ENCODE measurements at regions not wholly inside any gene's neighbourhood (a gene's known extent, or its start where the extent isn't known, plus 50 kb on each side); places are given as distances from the start of the nearest gene placed in this dataset.

DNA sequence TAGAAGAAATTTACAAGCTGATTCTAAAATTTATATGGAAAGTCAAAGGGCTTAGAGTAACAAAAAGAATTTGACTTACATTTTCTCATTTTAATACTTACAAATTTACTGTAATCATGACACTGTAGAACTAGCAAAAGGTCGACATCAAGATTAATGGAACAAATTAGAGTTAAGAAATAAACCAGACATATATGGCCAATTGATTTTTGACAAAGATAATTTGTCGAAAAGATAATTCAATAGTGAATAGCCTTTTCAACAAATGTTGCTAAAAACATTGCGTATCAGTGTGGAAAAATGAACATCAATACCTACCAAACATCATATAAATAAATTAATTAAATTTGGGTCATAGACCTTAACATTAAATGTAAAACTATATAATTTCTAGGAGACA lies 955.5 kb upstream of the AUTS2 start:
- H3K27me3 ChIP-seq (ENCODE audit: insufficient read depth): no peaks in the 10 kb centered on the region
- H3K9me3 Mint-ChIP-seq: peaks cover 81% of the 10 kb centered on the region
- H3K4me1 Mint-ChIP-seq: no peaks in the 10 kb centered on the region
- no peak overlapping the region for H2AFZ ChIP-seq
- no peak overlapping the region for H3K27ac Mint-ChIP-seq
- H3K4me1 ChIP-seq (ENCODE audit: insufficient read depth): no peaks in the 10 kb centered on the region
- no peaks in the 10 kb centered on the region; the same call in 1 of the 2 replicates for H3K36me3 ChIP-seq (ENCODE audit: insufficient read depth)
- peaks cover 7% of the 10 kb centered on the region for H3K27me3 Mint-ChIP-seq (ENCODE audit: insufficient read depth, low read depth, poor library complexity)
- no peak overlapping the region for H3K4me3 Mint-ChIP-seq
- H3K4me3 ChIP-seq: no peak overlapping the region
- H3K79me2 ChIP-seq (replicated peaks; ENCODE audit: insufficient read depth): no peaks in the 10 kb centered on the region
- DNase-seq (ENCODE audit: low spot score): no peak
- no peaks in the 10 kb centered on the region for H3F3A ChIP-seq (replicated peaks; ENCODE audit: low read depth)
- H3K9me2 ChIP-seq (ENCODE audit: insufficient read depth): no peaks in the 10 kb centered on the region
- no peaks in the 10 kb centered on the region for H4K20me1 ChIP-seq (replicated peaks; ENCODE audit: insufficient read depth)
- no peak for ATAC-seq
- TF ChIP-seq, protein P1, sequence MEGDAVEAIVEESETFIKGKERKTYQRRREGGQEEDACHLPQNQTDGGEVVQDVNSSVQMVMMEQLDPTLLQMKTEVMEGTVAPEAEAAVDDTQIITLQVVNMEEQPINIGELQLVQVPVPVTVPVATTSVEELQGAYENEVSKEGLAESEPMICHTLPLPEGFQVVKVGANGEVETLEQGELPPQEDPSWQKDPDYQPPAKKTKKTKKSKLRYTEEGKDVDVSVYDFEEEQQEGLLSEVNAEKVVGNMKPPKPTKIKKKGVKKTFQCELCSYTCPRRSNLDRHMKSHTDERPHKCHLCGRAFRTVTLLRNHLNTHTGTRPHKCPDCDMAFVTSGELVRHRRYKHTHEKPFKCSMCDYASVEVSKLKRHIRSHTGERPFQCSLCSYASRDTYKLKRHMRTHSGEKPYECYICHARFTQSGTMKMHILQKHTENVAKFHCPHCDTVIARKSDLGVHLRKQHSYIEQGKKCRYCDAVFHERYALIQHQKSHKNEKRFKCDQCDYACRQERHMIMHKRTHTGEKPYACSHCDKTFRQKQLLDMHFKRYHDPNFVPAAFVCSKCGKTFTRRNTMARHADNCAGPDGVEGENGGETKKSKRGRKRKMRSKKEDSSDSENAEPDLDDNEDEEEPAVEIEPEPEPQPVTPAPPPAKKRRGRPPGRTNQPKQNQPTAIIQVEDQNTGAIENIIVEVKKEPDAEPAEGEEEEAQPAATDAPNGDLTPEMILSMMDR (conservative IDR thresholded peaks at IDR 0.05; ENCODE audit: low read depth in 2 of 2): no peak
- TF ChIP-seq EZH2 (IDR thresholded peaks at IDR 0.05; ENCODE audit: low read depth, unreplicated experiment) (no peak), CREB1 (CRISPR knock-in tag; IDR thresholded peaks at IDR 0.05; ENCODE audit: low read depth) (no peak), JUNB (IDR thresholded peaks at IDR 0.05; ENCODE audit: unreplicated experiment) (no peak), STAT1 (IDR thresholded peaks at IDR 0.05; ENCODE audit: unreplicated experiment) (no peak), ZNF114 (CRISPR knock-in tag; IDR thresholded peaks at IDR 0.05) (no peak), REST (IDR thresholded peaks at IDR 0.05; ENCODE audit: unreplicated experiment) (no peak), NANOG (IDR thresholded peaks at IDR 0.05; ENCODE audit: borderline replicate concordance) (no peak), EZH2phosphoT487 (IDR thresholded peaks at IDR 0.05; ENCODE audit: unreplicated experiment) (no peak), ZNF331 (CRISPR knock-in tag; IDR thresholded peaks at IDR 0.05; ENCODE audit: low read depth) (no peak), POLR2AphosphoS5 (IDR thresholded peaks at IDR 0.05; ENCODE audit: low read depth) (no peak)
- TF ChIP-seq, protein P2, sequence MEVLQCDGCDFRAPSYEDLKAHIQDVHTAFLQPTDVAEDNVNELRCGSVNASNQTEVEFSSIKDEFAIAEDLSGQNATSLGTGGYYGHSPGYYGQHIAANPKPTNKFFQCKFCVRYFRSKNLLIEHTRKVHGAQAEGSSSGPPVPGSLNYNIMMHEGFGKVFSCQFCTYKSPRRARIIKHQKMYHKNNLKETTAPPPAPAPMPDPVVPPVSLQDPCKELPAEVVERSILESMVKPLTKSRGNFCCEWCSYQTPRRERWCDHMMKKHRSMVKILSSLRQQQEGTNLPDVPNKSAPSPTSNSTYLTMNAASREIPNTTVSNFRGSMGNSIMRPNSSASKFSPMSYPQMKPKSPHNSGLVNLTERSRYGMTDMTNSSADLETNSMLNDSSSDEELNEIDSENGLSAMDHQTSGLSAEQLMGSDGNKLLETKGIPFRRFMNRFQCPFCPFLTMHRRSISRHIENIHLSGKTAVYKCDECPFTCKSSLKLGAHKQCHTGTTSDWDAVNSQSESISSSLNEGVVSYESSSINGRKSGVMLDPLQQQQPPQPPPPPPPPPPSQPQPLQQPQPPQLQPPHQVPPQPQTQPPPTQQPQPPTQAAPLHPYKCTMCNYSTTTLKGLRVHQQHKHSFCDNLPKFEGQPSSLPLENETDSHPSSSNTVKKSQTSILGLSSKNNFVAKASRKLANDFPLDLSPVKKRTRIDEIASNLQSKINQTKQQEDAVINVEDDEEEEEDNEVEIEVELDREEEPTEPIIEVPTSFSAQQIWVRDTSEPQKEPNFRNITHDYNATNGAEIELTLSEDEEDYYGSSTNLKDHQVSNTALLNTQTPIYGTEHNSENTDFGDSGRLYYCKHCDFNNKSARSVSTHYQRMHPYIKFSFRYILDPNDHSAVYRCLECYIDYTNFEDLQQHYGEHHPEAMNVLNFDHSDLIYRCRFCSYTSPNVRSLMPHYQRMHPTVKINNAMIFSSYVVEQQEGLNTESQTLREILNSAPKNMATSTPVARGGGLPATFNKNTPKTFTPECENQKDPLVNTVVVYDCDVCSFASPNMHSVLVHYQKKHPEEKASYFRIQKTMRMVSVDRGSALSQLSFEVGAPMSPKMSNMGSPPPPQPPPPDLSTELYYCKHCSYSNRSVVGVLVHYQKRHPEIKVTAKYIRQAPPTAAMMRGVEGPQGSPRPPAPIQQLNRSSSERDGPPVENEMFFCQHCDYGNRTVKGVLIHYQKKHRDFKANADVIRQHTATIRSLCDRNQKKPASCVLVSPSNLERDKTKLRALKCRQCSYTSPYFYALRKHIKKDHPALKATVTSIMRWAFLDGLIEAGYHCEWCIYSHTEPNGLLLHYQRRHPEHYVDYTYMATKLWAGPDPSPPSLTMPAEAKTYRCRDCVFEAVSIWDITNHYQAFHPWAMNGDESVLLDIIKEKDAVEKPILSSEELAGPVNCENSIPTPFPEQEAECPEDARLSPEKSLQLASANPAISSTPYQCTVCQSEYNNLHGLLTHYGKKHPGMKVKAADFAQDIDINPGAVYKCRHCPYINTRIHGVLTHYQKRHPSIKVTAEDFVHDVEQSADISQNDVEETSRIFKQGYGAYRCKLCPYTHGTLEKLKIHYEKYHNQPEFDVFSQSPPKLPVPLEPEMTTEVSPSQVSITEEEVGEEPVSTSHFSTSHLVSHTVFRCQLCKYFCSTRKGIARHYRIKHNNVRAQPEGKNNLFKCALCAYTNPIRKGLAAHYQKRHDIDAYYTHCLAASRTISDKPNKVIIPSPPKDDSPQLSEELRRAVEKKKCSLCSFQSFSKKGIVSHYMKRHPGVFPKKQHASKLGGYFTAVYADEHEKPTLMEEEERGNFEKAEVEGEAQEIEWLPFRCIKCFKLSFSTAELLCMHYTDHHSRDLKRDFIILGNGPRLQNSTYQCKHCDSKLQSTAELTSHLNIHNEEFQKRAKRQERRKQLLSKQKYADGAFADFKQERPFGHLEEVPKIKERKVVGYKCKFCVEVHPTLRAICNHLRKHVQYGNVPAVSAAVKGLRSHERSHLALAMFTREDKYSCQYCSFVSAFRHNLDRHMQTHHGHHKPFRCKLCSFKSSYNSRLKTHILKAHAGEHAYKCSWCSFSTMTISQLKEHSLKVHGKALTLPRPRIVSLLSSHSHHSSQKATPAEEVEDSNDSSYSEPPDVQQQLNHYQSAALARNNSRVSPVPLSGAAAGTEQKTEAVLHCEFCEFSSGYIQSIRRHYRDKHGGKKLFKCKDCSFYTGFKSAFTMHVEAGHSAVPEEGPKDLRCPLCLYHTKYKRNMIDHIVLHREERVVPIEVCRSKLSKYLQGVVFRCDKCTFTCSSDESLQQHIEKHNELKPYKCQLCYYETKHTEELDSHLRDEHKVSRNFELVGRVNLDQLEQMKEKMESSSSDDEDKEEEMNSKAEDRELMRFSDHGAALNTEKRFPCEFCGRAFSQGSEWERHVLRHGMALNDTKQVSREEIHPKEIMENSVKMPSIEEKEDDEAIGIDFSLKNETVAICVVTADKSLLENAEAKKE (CRISPR knock-in tag; IDR thresholded peaks at IDR 0.05): no peak
- TF ChIP-seq, protein P3, sequence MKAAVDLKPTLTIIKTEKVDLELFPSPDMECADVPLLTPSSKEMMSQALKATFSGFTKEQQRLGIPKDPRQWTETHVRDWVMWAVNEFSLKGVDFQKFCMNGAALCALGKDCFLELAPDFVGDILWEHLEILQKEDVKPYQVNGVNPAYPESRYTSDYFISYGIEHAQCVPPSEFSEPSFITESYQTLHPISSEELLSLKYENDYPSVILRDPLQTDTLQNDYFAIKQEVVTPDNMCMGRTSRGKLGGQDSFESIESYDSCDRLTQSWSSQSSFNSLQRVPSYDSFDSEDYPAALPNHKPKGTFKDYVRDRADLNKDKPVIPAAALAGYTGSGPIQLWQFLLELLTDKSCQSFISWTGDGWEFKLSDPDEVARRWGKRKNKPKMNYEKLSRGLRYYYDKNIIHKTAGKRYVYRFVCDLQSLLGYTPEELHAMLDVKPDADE (IDR thresholded peaks at IDR 0.05): no peak
- no peak overlapping the region for H3K4me2 ChIP-seq
- H3K27ac ChIP-seq (ENCODE audit: low read depth): no peak overlapping the region
- peaks cover 21% of the 10 kb centered on the region for H3K36me3 Mint-ChIP-seq (ENCODE audit: low read depth)
